Astrocyte (in vitro differentiated cells and primary cell): ENCODE measurements at regions not wholly inside any gene's neighbourhood (a gene's known extent, or its start where the extent isn't known, plus 50 kb on each side); places are given as distances from the start of the nearest gene placed in this dataset.

Experiments used
- EZH2 ChIP-seq: IDR thresholded peaks from 2 replicates; pipeline ENCODE4 v1.6.1; 2012; ENCODE audit warnings: mild to moderate bottlenecking, low read length, inconsistent platforms; ENCODE audit not compliant: insufficient read depth
- TF ChIP-seq, protein P1 (sequence below): IDR thresholded peaks from 2 replicates; pipeline ENCODE4 v1.5.1; 2011; ENCODE audit warnings: low read depth, mild to moderate bottlenecking, inconsistent platforms, low read length, moderate library complexity; ENCODE audit not compliant: insufficient read depth

DNA sequence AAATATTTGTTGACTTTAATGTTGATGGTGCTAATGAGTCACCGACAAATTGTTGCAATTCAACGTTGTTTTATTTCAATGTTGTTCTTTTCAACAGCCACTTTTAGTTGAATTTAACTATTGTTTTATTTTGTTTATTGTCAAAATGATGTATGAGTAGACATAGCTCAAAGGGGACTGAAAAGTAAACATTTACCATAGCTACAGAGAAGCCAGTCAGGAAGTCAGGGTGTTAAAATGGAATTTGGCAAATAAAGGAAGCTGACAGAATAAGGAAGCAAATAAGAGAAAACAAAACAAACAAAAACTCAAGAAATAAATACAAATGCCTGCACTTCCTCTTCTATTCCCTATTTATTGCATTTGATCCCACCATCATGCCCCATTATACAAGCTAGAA, 648.4 kb upstream of the HTR2C start:
- TF ChIP-seq, protein P1, sequence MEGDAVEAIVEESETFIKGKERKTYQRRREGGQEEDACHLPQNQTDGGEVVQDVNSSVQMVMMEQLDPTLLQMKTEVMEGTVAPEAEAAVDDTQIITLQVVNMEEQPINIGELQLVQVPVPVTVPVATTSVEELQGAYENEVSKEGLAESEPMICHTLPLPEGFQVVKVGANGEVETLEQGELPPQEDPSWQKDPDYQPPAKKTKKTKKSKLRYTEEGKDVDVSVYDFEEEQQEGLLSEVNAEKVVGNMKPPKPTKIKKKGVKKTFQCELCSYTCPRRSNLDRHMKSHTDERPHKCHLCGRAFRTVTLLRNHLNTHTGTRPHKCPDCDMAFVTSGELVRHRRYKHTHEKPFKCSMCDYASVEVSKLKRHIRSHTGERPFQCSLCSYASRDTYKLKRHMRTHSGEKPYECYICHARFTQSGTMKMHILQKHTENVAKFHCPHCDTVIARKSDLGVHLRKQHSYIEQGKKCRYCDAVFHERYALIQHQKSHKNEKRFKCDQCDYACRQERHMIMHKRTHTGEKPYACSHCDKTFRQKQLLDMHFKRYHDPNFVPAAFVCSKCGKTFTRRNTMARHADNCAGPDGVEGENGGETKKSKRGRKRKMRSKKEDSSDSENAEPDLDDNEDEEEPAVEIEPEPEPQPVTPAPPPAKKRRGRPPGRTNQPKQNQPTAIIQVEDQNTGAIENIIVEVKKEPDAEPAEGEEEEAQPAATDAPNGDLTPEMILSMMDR, result no peak
- TF ChIP-seq EZH2, result no peak
